Esophagus muscularis mucosa (tissue), 4 donors: ENCODE measurements at regions not wholly inside any gene's neighbourhood (a gene's known extent, or its start where the extent isn't known, plus 50 kb on each side); places are given as distances from the start of the nearest gene placed in this dataset.

Source experiments
- CTCF ChIP-seq, 3 experiments: fragments of 200-600 bp in 2 of 3; fragments of 450-650 bp in 1 of 3; sonication (generic) in 2 of 3; IDR thresholded peaks; one replicate each; pipeline ENCODE4 v1.5.1; 2017 to 2019; ENCODE audit warnings: antibody characterized with exemption in 3 of 3, mild to moderate bottlenecking in 2 of 3, moderate library complexity in 1 of 3
- EP300 ChIP-seq: sonication (generic); formaldehyde crosslinking; IDR thresholded peaks from one replicate; pipeline ENCODE4 v1.6.1; 2017; ENCODE audit warnings: antibody characterized with exemption
- POLR2A ChIP-seq: fragments of 450-650 bp; IDR thresholded peaks from one replicate; pipeline ENCODE4 v1.6.1; 2017; ENCODE audit warnings: antibody characterized with exemption, moderate library complexity, mild to moderate bottlenecking, low read depth
- POLR2AphosphoS5 ChIP-seq, 2 donors: sonication (generic); formaldehyde crosslinking; IDR thresholded peaks; one replicate each; pipeline ENCODE4 v1.6.1; 2017; ENCODE audit warnings: antibody characterized with exemption in 2 of 2

- TF ChIP-seq CTCF (IDR thresholded peaks at IDR 0.05) (no peak), POLR2A (no peak), POLR2AphosphoS5 (IDR thresholded peaks at IDR 0.05) (no peak), EP300 (no peak)
Measured at GRCh38 chr16:64872101-64872500, 249.8 kb downstream of the CDH11 start.
